ENCODE measurements at regions not wholly inside any gene's neighbourhood (a gene's known extent, or its start where the extent isn't known, plus 50 kb on each side); places are given as distances from the start of the nearest gene placed in this dataset.
"Not testable (repeated sequence)": the region's sequence is repeated elsewhere in the genome, so short reads cannot be mapped to it uniquely, and the experiment has no call there.

DNA sequence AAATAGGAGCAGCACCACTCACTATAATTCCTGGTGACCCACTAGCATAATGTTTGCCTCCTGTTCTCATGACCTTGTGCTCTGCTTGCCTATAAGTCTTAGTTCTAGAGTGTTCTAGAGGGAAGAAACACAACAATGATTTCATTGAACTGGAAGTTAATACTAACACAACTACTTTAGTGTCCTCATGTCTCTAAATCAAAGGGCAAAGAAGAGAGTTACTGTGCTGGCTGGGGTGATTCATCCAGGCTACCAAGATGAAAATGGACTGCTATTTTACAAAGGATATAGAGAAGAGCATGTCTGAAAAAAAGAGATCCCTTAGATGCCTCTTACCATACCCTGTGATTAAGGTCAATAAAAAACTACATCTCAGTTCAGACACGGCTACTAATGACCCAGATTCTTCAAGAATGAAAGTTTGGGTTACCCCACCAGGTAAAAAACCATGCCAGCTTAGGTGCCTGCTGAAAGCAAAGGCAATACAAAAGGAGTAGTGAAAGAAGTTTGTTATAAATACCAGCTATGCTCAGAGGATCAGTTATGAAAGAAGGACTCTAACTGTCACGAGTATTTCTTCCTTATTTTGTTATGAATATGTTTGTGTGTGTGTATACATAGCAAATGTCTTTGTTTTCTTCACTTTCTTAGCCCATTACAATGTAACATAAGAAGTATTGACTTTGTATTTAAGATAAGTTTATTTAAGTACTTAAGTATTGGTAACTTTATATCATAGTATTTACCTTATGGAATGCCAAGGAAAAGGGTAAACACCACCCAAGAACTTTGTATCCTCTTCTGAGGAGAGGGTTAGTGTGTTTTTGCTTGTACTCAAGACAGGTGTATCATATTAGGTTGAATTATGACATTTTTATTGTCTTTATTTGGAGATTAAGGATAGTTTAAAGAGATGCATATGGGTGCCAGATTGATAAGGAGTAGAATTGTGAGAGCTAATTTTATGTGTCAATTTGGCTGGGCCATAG, 314.1 kb upstream of the PTGER4 start:
- Mint-ChIP-seq H3K4me1 (ENCODE audit: low read depth) (peaks cover 31% of the 10 kb centered on the region), H3K9me3 (peaks cover 13% of the 10 kb centered on the region)
- intact Hi-C loops (cut with micrococcal nuclease), result no loop called here

DNA sequence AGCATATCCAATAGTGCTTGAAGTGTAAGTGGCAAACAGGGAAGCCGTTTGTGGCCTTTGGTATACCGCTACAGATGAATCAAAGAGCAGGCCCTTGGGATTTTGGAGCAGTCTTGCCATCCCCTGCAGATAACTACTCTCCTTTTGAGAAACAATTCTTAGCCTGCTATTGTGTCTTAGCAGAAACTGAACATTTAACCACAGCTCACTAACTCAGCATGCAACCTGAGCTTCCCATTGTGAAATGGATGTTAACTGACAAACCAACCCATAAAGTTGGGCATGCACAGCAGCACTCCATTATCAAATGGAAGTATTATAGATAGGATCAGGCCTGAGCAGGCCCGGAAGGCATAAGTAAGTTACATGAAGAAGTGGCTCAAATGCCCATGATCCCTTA, 315.3 kb upstream of the PTGER4 start:
- peaks cover 38% of the 10 kb centered on the region for H3K4me1 Mint-ChIP-seq (ENCODE audit: low read depth)
- H3K27me3 Mint-ChIP-seq, result no peaks in the 10 kb centered on the region
- intact Hi-C loops (cut with micrococcal nuclease), result no loop called here
- no peak overlapping the region for H3K4me3 Mint-ChIP-seq
- no peaks in the 10 kb centered on the region for H3K36me3 Mint-ChIP-seq (ENCODE audit: low read depth)
- peaks cover 6% of the 10 kb centered on the region for H3K9me3 Mint-ChIP-seq
- peak overlapping the region; percentile 69 for H3K27ac Mint-ChIP-seq

More for the DNA sequence above, 314.1 kb upstream of the PTGER4 start:
- Mint-ChIP-seq H3K36me3 (ENCODE audit: low read depth) (peaks cover 2% of the 10 kb centered on the region), H3K27ac (peak overlapping the region; percentile 69), H3K27me3 (no peaks in the 10 kb centered on the region), H3K4me3 (no peak overlapping the region)

DNA sequence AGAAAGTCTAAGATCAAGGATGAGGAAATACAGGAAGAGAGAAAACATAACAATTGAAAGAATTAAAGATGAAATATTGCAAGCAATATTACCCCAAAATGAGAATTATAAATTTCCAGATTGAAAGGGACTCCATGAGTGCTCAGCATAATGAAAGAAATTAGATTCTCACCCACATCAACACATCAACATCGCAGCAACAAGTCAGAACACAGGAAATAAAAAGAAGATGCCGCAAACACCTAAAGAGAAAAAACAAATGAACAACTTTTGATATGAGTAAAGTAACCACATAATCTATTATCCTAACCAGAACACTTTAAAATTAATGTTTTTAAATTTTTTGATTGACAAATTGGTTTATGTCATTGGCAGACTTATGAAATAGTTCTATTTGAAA, 318.3 kb upstream of the PTGER4 start:
- Mint-ChIP-seq H3K27ac (no peak overlapping the region), H3K9me3 (no peaks in the 10 kb centered on the region), H3K4me1 (ENCODE audit: low read depth) (peaks cover 57% of the 10 kb centered on the region), H3K36me3 (ENCODE audit: low read depth) (no peaks in the 10 kb centered on the region), H3K27me3 (no peaks in the 10 kb centered on the region), H3K4me3 (no peak overlapping the region)
- intact Hi-C loops (cut with micrococcal nuclease), result no loop called here

DNA sequence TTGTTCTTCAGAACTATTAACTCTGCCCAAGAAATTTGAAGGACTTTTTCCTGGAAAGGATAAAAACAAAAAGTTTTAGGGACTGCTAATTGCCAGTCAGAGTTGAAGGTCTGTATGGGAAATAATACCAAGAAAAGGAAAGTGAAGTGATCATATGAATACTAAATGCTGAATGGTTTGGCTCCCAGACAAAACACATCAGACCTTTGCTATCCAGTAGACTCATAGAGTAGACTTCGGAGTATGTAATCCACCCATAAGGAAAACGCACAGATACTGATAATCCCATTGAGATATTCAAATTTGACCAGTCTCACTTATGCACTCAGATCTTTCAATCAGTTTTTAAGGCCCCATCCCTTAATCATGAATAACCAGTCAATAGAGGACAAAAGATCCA, 319.0 kb upstream of the PTGER4 start:
- no peaks in the 10 kb centered on the region for H3K27me3 Mint-ChIP-seq
- peaks cover 58% of the 10 kb centered on the region for H3K4me1 Mint-ChIP-seq (ENCODE audit: low read depth)
- intact Hi-C loops (cut with micrococcal nuclease), result no loop called here
- H3K36me3 Mint-ChIP-seq (ENCODE audit: low read depth), result no peaks in the 10 kb centered on the region
- H3K4me3 Mint-ChIP-seq, result no peak overlapping the region
- peak overlapping the region; percentile 34 for H3K27ac Mint-ChIP-seq
- no peaks in the 10 kb centered on the region for H3K9me3 Mint-ChIP-seq

DNA sequence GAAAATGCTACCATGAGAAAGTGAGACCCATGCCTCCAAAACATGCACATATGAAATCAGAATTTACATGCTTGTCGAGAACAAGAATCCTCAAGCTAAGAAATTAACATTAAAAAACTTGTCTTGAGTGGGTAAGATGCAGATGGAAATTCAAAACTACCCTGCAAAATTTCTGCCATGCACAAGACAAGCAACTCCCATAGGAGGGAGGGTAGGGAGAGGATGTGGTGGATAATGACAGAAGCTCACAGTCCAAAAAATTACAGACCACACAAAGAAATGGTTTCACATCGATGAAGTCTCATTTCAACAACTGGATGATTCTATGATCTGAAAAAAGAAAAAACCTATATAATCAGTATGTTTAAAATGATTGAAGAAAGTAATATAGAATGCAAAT, 319.9 kb upstream of the PTGER4 start:
- no peaks in the 10 kb centered on the region for H3K36me3 Mint-ChIP-seq (ENCODE audit: low read depth)
- H3K27ac Mint-ChIP-seq, result no peak overlapping the region
- no peak overlapping the region for H3K4me3 Mint-ChIP-seq
- no peaks in the 10 kb centered on the region for H3K9me3 Mint-ChIP-seq
- intact Hi-C loops (cut with micrococcal nuclease), result loop anchor here (5.0 to 10.0 kb wide), 2 partner anchors 255 to 322 kb away; no protein-coding TSS in a partner anchor
- no peaks in the 10 kb centered on the region for H3K27me3 Mint-ChIP-seq
- H3K4me1 Mint-ChIP-seq (ENCODE audit: low read depth), result peaks cover 58% of the 10 kb centered on the region

DNA sequence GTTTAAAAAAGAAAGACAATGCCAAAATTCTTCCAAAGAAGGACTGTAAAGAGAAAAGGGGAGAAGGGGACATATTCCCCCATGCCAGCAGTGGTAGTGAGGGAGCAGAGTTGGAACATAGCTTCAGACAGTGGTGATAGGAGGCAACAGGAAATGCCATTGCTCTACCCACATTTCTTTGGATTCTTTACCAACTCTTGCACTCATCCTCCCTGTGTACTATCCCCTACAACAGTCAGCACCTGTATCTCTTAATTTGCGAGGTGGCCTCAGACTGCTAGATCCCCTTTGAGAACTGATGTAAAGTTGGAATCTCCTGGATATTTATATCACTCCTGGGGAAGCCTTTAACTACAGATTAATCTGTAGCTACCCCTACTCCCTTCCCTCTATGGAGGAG, 320.6 kb upstream of the PTGER4 start:
- no peak overlapping the region for H3K27ac Mint-ChIP-seq
- H3K9me3 Mint-ChIP-seq, result no peaks in the 10 kb centered on the region
- intact Hi-C loops (cut with micrococcal nuclease), result loop anchor here (5.0 to 10.0 kb wide), 2 partner anchors 256 to 323 kb away; no protein-coding TSS in a partner anchor
- H3K36me3 Mint-ChIP-seq (ENCODE audit: low read depth), result no peaks in the 10 kb centered on the region
- peaks cover 54% of the 10 kb centered on the region for H3K4me1 Mint-ChIP-seq (ENCODE audit: low read depth)
- no peak overlapping the region for H3K4me3 Mint-ChIP-seq
- no peaks in the 10 kb centered on the region for H3K27me3 Mint-ChIP-seq

DNA sequence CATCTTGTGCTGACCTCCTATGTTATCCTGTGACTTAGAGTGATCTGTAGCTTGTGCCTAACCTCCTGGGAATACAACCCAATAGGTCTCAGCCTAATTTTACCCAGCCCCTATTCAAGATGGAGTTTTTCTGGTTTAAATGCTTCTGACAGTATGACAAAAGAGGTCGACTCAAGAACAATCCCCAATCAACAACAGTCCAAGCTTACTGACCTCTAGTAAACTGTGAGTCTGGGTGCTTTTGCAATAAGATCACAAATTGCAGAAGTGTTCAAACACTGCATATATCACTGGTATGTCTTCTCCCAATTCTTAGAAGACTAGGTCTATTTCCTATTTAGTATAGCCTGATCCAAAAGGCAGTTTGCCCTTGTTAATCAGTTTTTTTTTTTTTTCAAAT, 323.5 kb upstream of the PTGER4 start:
- intact Hi-C loops (cut with micrococcal nuclease), result loop anchor here (5.0 to 10.0 kb wide), 2 partner anchors 259 to 326 kb away; no protein-coding TSS in a partner anchor
- Mint-ChIP-seq H3K36me3 (ENCODE audit: low read depth) (no peaks in the 10 kb centered on the region), H3K27ac (peak overlapping the region; percentile 92), H3K4me1 (ENCODE audit: low read depth) (peaks cover 54% of the 10 kb centered on the region), H3K27me3 (no peaks in the 10 kb centered on the region), H3K9me3 (peaks cover 2% of the 10 kb centered on the region), H3K4me3 (peak overlapping the region; percentile 23)

DNA sequence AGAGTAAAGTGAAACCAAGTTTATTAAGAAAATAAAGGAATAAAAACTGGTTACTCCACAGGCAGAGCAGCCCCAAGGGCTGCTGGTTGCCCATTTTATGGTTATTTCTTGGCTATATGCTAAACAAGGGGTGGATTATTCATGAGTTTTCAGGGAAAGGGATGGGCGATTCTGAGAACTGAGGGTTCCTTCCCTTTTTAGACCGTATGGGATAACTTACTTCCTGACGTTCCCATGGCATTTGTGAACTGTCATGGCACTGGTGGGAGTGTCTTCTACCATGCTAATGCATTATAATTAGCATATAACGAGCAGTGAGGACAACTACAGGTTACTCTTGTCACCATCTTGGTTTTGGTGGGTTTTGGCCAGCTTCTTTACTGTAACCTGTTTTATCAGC, 323.9 kb upstream of the PTGER4 start:
- Mint-ChIP-seq H3K9me3 (peaks cover 6% of the 10 kb centered on the region), H3K4me3 (no peak overlapping the region), H3K36me3 (ENCODE audit: low read depth) (no peaks in the 10 kb centered on the region), H3K27me3 (no peaks in the 10 kb centered on the region), H3K4me1 (ENCODE audit: low read depth) (peaks cover 54% of the 10 kb centered on the region), H3K27ac (peak overlapping the region; percentile 92)
- intact Hi-C loops (cut with micrococcal nuclease), result loop anchor here (5.0 to 10.0 kb wide), 2 partner anchors 259 to 326 kb away; no protein-coding TSS in a partner anchor

DNA sequence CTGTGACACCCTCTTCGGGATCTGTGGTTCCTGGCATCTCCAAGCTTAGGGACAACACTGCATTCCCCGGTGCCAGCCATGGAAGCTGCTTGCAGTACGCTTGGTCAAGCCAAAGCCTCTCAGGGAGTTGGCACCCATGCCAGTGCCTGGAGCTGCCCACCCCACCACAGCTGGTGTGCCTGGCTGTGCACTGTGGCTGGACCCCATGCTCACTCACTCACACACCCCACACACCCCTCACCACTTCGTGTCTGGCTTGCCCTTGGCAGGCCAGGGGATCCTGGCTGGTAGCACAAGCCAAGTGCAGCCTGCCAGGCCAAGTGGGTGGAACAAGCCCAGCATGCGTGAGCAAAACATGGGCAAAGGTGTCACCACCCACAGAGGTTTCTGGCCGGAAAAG, 324.5 kb upstream of the PTGER4 start:
- Mint-ChIP-seq H3K4me3 (no peak overlapping the region), H3K36me3 (ENCODE audit: low read depth) (no peaks in the 10 kb centered on the region), H3K9me3 (peaks cover 12% of the 10 kb centered on the region), H3K27me3 (no peaks in the 10 kb centered on the region), H3K27ac (peak overlapping the region; percentile 92), H3K4me1 (ENCODE audit: low read depth) (peaks cover 48% of the 10 kb centered on the region)
- intact Hi-C loops (cut with micrococcal nuclease), result loop anchor here (5.0 to 10.0 kb wide), 2 partner anchors 260 to 327 kb away; no protein-coding TSS in a partner anchor

DNA sequence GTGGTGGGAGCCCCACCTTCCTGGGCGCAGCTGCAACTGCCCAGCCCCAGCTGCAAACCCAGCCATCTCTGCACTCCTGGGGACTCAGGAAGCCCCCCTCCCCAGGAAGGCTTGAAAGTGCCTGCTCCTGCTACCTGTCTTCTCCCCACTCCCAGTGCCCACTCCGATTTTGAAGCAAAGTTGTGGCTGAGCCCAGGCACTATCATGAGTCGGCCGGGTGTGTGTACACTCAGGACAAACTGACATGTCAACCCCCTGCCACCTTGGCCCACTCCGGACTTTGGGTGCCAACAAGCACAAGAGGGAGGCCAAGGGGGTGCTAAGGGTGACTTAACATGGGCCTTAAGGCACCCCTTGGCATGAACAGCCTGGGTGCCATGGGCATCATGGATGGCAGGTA, 325.5 kb upstream of the PTGER4 start:
- Mint-ChIP-seq H3K9me3 (peaks cover 22% of the 10 kb centered on the region), H3K4me3 (no peak overlapping the region), H3K27me3 (no peaks in the 10 kb centered on the region), H3K27ac (peak overlapping the region; percentile 92), H3K36me3 (ENCODE audit: low read depth) (no peaks in the 10 kb centered on the region), H3K4me1 (ENCODE audit: low read depth) (peaks cover 43% of the 10 kb centered on the region)
- intact Hi-C loops (cut with micrococcal nuclease), result loop anchor here (10.0 kb wide), 1 partner anchor 261 kb away; no protein-coding TSS in a partner anchor

DNA sequence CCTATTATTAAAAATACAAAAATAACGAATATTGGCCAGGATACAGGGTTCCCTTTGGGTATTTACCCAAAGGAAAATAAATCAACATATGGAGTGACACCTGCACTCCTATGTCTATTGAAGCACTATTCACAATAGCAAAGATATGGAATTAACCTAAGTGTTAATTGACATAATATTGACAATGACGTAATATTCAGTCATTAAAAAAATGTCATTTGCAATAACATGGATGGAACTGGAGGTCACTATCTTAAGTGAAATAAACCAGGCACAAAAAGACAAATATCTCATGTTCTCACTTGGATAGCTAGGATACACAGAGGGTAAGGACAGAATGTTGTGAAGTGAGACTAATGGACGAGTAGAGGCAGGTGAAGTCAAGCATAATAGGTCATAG, 326.3 kb upstream of the PTGER4 start:
- Mint-ChIP-seq H3K27ac (peak overlapping the region; percentile 92), H3K9me3 (peaks cover 28% of the 10 kb centered on the region), H3K4me3 (no peak overlapping the region), H3K4me1 (ENCODE audit: low read depth) (peaks cover 37% of the 10 kb centered on the region), H3K36me3 (ENCODE audit: low read depth) (no peaks in the 10 kb centered on the region), H3K27me3 (no peaks in the 10 kb centered on the region)
- intact Hi-C loops (cut with micrococcal nuclease), result loop anchor here (10.0 kb wide), 1 partner anchor 261 kb away; no protein-coding TSS in a partner anchor

DNA sequence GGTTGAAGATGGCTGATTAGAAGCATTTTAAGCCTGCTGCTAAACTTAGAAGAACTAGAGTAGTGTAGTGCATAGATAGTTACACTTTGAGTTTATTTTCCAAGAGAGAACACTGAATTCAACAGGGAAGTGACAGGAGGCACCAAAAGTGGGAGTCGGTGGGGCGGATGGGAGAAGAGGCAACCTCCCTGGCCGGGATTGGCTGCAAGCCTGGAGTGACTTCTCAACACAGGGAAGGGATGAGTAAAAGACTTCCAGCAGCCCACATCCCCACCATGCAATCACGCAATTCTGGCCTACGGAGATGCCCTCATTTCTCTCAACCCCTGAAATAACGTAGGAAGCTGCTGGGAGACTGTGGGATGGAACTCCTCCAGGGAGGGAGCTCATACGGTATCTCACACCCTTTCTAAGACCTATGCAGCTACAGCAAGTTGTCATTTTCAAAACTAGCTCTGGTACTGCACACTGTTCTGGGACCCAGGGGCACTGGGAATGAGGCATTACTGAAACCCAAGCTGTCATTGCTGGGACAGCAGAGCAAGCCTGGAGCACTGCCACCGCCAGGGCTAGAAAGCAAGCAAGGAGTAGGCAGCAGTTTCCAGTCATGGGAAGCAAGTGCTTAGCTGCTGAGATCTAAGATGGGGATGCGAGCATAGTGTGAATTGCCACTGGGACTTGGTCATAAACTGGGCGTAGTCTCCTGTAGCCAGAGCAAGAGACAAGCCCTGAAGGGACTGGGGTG, 331.6 kb upstream of the PTGER4 start:
- intact Hi-C loops (cut with micrococcal nuclease), result no loop called here
- no peaks in the 10 kb centered on the region for H3K4me1 Mint-ChIP-seq (ENCODE audit: low read depth)
- H3K36me3 Mint-ChIP-seq (ENCODE audit: low read depth), result no peaks in the 10 kb centered on the region
- no peaks in the 10 kb centered on the region for H3K27me3 Mint-ChIP-seq
- no peak overlapping the region for H3K27ac Mint-ChIP-seq
- H3K4me3 Mint-ChIP-seq, result no peak overlapping the region
- H3K9me3 Mint-ChIP-seq, result peaks cover 28% of the 10 kb centered on the region

DNA sequence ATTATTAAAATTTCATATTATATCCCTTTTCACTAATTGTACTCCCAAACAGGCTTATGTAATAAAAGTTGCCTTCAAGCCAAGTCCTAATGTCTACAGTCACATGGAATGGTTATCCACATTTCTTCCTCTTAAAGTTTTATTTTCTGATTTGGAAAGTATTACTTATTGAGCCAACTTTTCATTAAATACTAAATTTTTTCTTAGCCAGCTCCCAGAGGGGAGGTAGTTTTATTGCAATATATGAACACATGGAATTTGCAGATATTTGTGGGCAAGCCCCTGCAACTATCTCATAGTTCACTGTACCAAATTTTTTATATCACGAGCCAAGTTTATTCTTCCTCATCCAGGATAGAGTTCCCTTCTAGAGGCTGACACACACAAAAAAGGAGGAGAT, 332.8 kb upstream of the PTGER4 start:
- peaks cover 28% of the 10 kb centered on the region for H3K9me3 Mint-ChIP-seq
- intact Hi-C loops (cut with micrococcal nuclease), result no loop called here
- H3K27me3 Mint-ChIP-seq, result no peaks in the 10 kb centered on the region
- no peaks in the 10 kb centered on the region for H3K4me1 Mint-ChIP-seq (ENCODE audit: low read depth)
- no peak overlapping the region for H3K27ac Mint-ChIP-seq
- H3K4me3 Mint-ChIP-seq, result no peak overlapping the region
- H3K36me3 Mint-ChIP-seq (ENCODE audit: low read depth), result no peaks in the 10 kb centered on the region

DNA sequence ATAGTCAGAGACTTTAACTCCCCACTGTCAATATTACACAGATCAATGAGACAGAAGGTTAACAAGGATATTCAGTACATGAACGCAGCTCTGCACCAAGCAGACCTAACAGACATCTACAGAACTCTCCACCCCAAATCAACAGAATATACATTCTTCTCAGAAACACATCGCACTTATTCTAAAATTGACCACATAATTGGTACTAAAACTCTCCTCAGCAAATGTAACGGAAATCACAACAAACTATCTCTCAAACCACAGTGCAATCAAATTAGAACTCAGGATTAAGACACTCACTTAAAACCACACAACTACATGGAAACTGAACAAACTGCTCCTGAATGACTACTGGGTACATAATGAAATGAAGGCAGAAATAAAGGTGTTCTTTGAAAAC, 341.3 kb upstream of the PTGER4 start:
- intact Hi-C loops (cut with micrococcal nuclease); H3K9me3 Mint-ChIP-seq; H3K27me3 Mint-ChIP-seq; H3K27ac Mint-ChIP-seq; H3K4me3 Mint-ChIP-seq; H3K36me3 Mint-ChIP-seq (ENCODE audit: low read depth); H3K4me1 Mint-ChIP-seq (ENCODE audit: low read depth): not testable (repeated sequence)
